Activated CD8-positive, alpha-beta T cell treated with anti-CD3 and anti-CD28 coated beads for 36 hours (primary cell): ENCODE measurements at regions not wholly inside any gene's neighbourhood (a gene's known extent, or its start where the extent isn't known, plus 50 kb on each side); places are given as distances from the start of the nearest gene placed in this dataset.
"Not testable (repeated sequence)": the region's sequence is repeated elsewhere in the genome, so short reads cannot be mapped to it uniquely, and the experiment has no call there.

ENCODE experiments used
- ATAC-seq: fragments of 200-7000 bp; cut with Tn5 transposase; one replicate; pipeline ENCODE4 v1.10.0; 2021; ENCODE audit warnings: mild to moderate bottlenecking, moderate library complexity
- CTCF ChIA-PET: fragments of 350-600 bp; sonication (Branson Sonifier 250); formaldehyde crosslinking; loops from one replicate; lab custom pipeline; 2021; ENCODE audit warnings: antibody characterized with exemption; lab: Charles Lee
- POLR2A ChIA-PET: fragments of 350-600 bp; sonication (Branson Sonifier 250); formaldehyde crosslinking; loops from one replicate; lab custom pipeline; 2021; ENCODE audit warnings: antibody characterized with exemption; lab: Charles Lee
- DNase-seq: peaks from one replicate; pipeline ENCODE4 v3.0.0-alpha.2; 2020
- H3K27ac Mint-ChIP-seq: one replicate; pipeline ENCODE4 v1.8.0; 2021; ENCODE audit warnings: mild to moderate bottlenecking, mixed read lengths
- H3K27me3 Mint-ChIP-seq: one replicate; pipeline ENCODE4 v1.8.0; 2021; ENCODE audit warnings: mixed read lengths
- H3K36me3 Mint-ChIP-seq: one replicate; pipeline ENCODE4 v1.8.0; 2021; ENCODE audit warnings: low read depth, mixed read lengths
- H3K4me1 Mint-ChIP-seq: one replicate; pipeline ENCODE4 v1.8.0; 2021; ENCODE audit warnings: low read depth, mixed read lengths
- H3K4me3 Mint-ChIP-seq: one replicate; pipeline ENCODE4 v1.8.0; 2021; ENCODE audit warnings: mild to moderate bottlenecking, moderate library complexity, mixed read lengths
- H3K9me3 Mint-ChIP-seq: one replicate; pipeline ENCODE4 v1.8.0; 2021; ENCODE audit warnings: mixed read lengths
- intact Hi-C: fragments of 100-400 bp; cut with micrococcal nuclease; formaldehyde crosslinking; loops from one replicate; pipeline ENCODE4 v1.10.0; 2022
- TF ChIP-seq, protein P1 (sequence below): fragments of 200-600 bp; IDR thresholded peaks from one replicate; pipeline ENCODE4 v1.8.0; 2022; ENCODE audit warnings: antibody characterized with exemption, mild to moderate bottlenecking

DNA sequence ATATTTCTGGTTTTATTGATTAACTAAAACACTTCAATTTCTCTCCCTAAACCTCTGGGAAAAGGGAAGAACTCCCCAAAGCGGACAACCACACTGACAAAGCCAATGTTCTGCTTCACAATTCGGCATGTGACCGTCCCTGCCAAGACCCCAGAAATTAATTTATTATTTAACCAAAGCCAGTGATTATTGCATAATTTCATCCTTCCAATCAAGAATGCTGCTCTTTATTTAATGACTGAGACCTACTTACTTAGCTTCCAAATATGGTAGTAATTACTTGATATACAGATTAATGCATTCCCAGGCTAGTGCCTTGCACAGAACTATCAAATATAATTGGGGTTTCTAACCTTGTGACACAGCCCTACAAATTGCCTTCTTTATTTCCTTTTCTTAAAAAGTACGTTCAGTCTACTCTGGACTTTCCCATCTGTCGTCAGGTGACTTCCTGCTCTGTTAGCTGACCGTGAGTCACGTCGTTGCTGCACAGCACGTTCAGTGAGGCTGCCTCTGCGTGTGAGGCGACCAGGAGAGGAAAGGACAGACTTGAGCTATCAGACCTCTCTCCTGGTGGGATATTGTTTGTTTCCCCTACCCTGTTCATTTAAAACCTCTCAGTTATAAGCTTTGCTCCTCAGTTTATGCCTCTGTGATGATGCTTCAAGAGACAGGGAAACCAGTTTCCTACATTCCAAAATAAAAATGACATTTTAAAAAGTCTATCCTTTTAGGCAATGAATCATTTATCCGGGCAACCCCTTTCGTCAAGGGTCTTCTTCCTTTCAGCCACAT lies 55.7 kb upstream of the TNFAIP3 start:
- intact Hi-C loops = no loop called here
- TF ChIP-seq, protein P1, sequence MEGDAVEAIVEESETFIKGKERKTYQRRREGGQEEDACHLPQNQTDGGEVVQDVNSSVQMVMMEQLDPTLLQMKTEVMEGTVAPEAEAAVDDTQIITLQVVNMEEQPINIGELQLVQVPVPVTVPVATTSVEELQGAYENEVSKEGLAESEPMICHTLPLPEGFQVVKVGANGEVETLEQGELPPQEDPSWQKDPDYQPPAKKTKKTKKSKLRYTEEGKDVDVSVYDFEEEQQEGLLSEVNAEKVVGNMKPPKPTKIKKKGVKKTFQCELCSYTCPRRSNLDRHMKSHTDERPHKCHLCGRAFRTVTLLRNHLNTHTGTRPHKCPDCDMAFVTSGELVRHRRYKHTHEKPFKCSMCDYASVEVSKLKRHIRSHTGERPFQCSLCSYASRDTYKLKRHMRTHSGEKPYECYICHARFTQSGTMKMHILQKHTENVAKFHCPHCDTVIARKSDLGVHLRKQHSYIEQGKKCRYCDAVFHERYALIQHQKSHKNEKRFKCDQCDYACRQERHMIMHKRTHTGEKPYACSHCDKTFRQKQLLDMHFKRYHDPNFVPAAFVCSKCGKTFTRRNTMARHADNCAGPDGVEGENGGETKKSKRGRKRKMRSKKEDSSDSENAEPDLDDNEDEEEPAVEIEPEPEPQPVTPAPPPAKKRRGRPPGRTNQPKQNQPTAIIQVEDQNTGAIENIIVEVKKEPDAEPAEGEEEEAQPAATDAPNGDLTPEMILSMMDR = no peak
- Mint-ChIP-seq H3K27ac (peak overlapping the region; percentile 86), H3K27me3 (no peaks in the 10 kb centered on the region), H3K4me1 (peaks cover 70% of the 10 kb centered on the region), H3K9me3 (peaks cover 6% of the 10 kb centered on the region), H3K4me3 (peak overlapping the region; percentile 60), H3K36me3 (peaks cover 4% of the 10 kb centered on the region)
- CTCF ChIA-PET = interaction anchor here (0.9 to 6.4 kb wide), 11 partner anchors 9 to 164 kb away, joined by 3 to 66 read pairs (median 4); partner anchors contain the start of gene TNFAIP3
- POLR2A ChIA-PET = interaction anchor here (0.6 to 4.3 kb wide), 15 partner anchors 9 to 104 kb away, joined by 3 to 21 read pairs (median 4); partner anchors contain the start of gene TNFAIP3
- ATAC-seq (peak; percentile 89), DNase-seq (peak; percentile 93)

DNA sequence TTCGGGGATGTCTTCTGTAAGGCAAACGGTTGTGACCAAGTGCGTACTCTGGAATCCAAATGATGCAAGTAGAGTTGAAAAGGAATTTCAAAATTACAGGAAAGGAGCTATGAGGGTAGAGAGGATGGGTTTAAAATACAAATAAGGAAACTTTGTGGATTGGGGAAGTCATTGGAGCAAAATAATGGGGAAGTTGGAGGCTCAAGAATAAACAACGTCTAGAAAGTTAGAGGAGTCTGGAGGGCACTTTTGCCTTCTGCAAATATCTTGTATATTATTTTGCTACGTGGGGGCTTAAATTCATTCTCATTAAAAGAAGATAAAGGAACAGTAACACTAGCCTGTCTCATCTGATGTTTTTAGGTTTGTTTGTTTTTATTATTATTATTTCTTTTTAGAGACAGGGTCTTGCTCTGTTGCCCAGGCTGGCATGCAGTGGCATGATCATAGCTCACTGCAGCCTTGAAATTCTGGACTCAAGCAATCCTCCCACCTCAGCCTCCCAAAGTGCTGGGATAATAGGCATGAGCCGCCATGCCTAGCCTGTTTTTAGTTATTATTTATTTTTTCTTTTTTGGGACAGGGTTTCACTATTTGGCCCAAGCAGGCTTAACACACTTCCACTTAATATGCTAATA lies 55.0 kb upstream of the TNFAIP3 start:
- POLR2A ChIA-PET = interaction anchor here (0.8 to 4.3 kb wide), 10 partner anchors 8 to 104 kb away, joined by 3 to 21 read pairs (median 7); partner anchors contain the start of gene TNFAIP3
- peaks cover 3% of the 10 kb centered on the region for H3K9me3 Mint-ChIP-seq
- H3K27me3 Mint-ChIP-seq = no peaks in the 10 kb centered on the region
- CTCF ChIA-PET = interaction anchor here (0.9 to 6.4 kb wide), 9 partner anchors 8 to 163 kb away, joined by 3 to 66 read pairs (median 4); partner anchors contain the start of gene TNFAIP3
- H3K4me3 Mint-ChIP-seq = peak overlapping the region; percentile 60
- H3K4me1 Mint-ChIP-seq = peaks cover 75% of the 10 kb centered on the region
- ATAC-seq (no peak), DNase-seq (no peak)
- H3K27ac Mint-ChIP-seq = peak overlapping the region; percentile 86
- intact Hi-C loops = no loop called here
- H3K36me3 Mint-ChIP-seq = peaks cover 4% of the 10 kb centered on the region
- TF ChIP-seq, protein P1 = no peak

DNA sequence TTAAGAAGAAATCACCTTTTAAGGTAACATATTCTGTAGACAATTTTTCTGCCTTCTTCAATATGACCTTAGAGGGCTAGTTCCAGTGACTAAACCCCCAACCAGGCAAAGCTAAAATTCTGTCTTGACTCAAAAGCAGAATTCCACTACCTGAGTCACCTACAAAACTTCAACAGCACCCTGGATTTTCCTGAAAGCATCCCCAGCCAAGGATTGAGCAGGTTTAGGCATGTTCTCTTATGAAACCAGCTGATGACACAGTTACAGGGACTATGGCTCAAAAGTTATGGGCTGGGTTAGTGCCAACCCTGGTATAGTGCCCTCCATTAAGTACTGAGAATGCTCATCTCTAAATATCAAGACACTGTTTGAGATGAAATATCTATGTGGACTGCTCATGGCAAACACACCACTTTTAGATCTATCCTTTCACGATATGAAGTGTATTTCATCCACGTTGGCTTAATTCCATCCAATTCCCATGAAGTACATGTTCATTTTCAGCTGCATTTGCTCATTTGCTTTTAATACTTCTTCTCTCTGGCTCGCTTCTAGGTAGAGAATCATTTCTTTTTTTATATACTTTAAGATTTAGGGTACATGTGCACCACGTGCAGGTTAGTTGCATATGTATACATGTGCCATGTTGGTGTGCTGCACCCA lies 53.6 kb upstream of the TNFAIP3 start:
- TF ChIP-seq, protein P1 = no peak

DNA sequence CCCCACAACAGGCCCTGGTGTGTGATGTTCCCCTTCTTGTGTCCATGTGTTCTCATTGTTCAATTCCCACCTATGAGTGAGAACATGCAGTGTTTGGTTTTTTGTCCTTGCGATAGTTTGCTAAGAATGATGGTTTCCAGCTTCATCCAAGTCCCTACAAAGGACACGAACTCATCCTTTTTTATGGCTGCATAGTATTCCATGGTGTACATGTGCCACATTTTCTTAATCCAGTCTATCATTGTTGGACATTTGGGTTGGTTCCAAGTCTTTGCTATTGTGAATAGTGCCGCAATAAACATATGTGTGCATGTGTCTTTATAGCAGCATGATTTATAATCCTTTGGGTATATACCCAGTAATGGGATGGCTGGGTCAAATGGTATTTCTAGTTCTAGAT lies 53.0 kb upstream of the TNFAIP3 start:
- H3K4me1 Mint-ChIP-seq = peaks cover 72% of the 10 kb centered on the region
- H3K36me3 Mint-ChIP-seq, H3K27ac Mint-ChIP-seq, H3K9me3 Mint-ChIP-seq, H3K4me3 Mint-ChIP-seq, ATAC-seq, DNase-seq, intact Hi-C loops, H3K27me3 Mint-ChIP-seq: not testable (repeated sequence)
- ChIA-PET POLR2A (interaction anchor here (1.5 kb wide), 2 partner anchors 10 to 53 kb away, joined by 4 to 6 read pairs; partner anchors contain the start of gene TNFAIP3), CTCF (interaction anchor here (5.6 kb wide), 1 partner anchor 54 kb away, joined by 66 read pairs; the partner anchor contains the start of gene TNFAIP3)

More for the DNA sequence above, 53.6 kb upstream of the TNFAIP3 start:
- Mint-ChIP-seq H3K36me3 (peaks cover 4% of the 10 kb centered on the region), H3K4me1 (peaks cover 71% of the 10 kb centered on the region), H3K27me3 (no peaks in the 10 kb centered on the region), H3K4me3 (no peak overlapping the region), H3K27ac (peak overlapping the region; percentile 68), H3K9me3 (no peaks in the 10 kb centered on the region)
- no peak for ATAC-seq
- ChIA-PET POLR2A (interaction anchor here (1.0 to 1.5 kb wide), 3 partner anchors 11 to 54 kb away, joined by 3 to 6 read pairs (median 4); partner anchors contain the start of gene TNFAIP3), CTCF (interaction anchor here (1.0 to 6.4 kb wide), 3 partner anchors 14 to 152 kb away, joined by 3 to 66 read pairs (median 49); partner anchors contain the start of gene TNFAIP3)
- peak; percentile 26 for DNase-seq
- intact Hi-C loops = loop anchor here (1.0 kb wide), 1 partner anchor 10 kb away; no protein-coding TSS in a partner anchor

DNA sequence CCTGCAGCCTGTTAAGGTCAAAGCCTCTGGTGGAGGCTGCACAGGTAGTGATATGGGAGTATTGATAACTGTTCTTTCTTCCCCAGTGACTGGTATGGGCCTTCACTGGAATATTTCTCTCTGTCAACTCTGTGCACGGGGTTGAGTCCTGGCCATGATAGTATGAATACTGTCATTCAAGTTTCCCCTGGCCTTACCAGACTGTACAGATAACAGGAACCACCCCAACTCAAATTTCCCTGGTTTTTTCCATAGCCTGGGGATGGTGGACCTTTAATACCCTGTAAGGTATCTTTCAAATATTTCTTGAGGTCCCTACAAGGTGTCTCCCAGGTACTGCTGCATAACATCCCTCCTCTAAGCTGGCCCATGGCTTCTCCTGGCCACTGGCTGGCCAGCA lies 51.4 kb upstream of the TNFAIP3 start:
- Mint-ChIP-seq H3K36me3 (peaks cover 4% of the 10 kb centered on the region), H3K27ac (peak overlapping the region; percentile 78), H3K4me3 (peak overlapping the region; percentile 34), H3K4me1 (peaks cover 74% of the 10 kb centered on the region), H3K9me3 (no peaks in the 10 kb centered on the region), H3K27me3 (no peaks in the 10 kb centered on the region)
- ATAC-seq (peak; percentile 4), DNase-seq (no peak)
- POLR2A ChIA-PET = no interaction called here
- CTCF ChIA-PET = interaction anchor here (1.0 to 1.5 kb wide), 3 partner anchors 9 to 52 kb away, joined by 3 to 4 read pairs (median 3); partner anchors contain the start of gene TNFAIP3
- TF ChIP-seq, protein P1 = no peak
- intact Hi-C loops = no loop called here
